Brain pericyte (primary cell): ENCODE measurements at regions not wholly inside any gene's neighbourhood (a gene's known extent, or its start where the extent isn't known, plus 50 kb on each side); places are given as distances from the start of the nearest gene placed in this dataset.
"Not testable (repeated sequence)": the region's sequence is repeated elsewhere in the genome, so short reads cannot be mapped to it uniquely, and the experiment has no call there.

Experiments used
- DNase-seq: peaks from one replicate; pipeline ENCODE4 v3.0.0-alpha.2; 2012; ENCODE audit warnings: low read depth, low spot score

DNA sequence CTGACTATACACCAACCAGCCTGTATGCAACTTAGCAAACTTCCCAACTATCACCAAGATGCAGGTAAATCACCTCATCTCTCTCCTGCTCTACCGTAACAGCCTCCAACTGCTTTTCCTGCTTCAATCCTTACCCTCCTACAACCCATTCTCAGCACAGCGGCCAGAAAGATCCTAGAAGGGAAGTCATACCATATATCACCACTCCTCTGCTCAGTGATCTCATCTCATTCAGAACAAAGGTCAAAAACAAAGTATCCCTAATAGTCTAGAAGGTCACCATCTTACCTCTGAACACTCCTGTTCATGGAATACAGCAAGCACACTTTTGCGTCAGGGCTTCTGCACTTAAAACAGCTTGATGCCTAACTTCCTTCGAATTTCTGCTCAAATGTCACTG, 62.2 kb upstream of the RNF38 start:
- no peak for DNase-seq

DNA sequence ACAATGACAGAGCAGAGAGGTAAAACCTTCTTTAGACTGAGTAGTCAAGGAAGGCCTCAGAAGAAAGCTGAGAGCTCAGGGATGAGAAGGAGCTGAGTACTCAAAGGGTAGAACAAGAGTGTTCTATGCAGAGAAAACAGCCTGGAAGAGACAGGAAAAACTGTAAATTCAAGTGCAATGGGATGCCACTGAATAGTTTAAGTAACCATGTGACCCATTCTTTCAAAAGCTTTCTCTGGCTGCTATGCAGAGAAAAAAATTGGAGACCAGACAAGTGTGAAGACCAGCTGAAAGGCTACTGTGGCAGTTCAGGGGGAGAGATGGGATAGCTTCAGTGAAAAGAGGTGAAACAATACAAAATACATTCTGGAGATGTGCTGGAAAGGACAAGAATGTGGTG, 61.3 kb upstream of the RNF38 start:
- DNase-seq: no peak

DNA sequence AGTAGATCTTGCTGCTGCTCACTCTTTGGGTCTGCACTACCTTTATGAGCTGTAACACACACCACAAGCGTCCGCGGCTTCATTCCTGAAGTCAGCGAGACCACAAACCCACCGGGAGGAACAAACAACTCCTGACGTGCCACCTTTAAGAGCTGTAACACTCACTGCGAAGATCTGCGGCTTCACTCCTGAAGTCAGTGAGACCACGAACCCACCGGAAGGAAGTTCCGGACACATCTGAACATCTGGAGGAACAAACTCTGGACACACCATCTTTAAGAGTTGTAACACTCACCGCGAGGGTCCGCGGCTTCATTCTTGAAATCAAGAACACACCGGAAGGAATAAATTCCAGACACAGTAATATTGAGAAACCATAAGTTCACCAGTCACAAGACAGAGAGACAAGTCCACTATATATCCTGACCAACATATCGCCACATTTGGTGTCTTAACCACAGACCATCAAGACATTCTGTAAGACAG, 58.4 kb upstream of the RNF38 start:
- DNase-seq: not testable (repeated sequence)

DNA sequence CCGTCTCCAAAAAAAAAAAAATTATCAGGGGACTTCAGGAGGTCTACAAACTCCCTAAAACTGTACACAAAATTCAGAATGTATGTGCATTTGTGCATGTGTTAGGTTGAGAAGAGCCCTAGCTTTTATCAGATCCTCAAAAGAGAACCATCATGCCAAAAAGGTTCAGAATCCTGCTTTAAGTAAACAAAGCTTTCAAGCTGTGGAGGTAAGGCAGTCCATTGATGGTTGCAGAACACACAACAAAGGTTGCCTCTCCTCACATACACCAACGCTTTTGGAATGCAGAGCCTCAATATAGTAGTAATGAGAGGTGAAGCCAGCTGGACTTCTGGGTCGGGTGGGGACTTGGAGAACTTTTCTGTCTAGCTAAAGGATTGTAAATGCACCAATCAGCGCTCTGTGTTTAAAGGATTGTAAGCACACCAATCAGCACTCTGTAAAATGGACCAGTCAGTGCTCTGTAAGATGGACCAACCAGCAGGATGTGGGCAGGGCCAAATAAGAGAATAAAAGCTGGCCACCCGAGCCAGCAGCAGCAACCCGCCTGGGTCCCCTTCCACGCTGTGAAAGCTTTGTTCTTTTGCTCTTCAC, 57.9 kb upstream of the RNF38 start:
- no peak for DNase-seq

DNA sequence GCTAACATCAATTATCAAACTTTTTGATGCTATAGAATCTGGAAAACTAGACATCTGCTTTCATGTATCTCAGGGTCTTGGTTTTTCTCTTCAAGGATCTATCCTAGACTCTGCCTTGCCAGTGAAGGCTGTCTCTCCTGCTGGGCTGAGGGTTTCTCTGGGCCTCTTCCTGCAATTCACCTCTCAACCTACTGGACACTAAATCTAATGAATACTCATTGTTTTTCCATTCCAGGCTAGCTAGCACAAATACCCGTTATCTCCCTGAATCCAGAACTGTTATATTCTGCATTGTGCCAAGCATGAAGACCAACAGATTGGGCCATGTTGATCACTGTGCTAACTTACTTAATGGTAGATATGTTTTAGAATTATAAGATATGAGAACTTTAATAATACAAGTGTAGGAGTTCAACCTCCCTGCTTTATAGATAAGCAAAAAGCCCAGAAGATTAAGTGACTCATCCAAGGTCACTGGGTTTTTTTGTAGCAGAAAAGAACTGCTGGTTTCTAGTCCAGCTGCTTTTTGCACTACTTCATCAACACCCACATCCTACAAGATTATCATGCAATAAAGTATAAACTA, 56.5 kb upstream of the RNF38 start:
- DNase-seq: no peak

DNA sequence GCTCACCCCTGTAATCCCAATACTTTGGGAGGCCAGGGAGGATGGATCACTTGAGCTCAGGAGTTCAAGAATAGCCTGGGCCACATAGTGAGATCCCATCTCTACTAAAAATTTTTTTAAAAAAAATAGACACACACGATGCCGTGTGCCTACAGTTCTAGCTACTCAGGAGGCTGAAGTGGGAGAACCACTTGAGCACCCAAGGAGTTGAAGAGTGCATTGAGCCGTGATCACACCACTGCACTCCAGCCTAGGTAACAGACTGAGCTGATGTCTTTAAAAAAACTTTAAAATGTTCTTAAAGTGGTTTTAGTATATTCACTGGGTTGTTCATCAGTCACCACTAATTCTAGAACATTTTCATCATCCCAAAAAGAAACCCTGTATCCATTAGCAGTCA, 51.9 kb upstream of the RNF38 start:
- DNase-seq: no peak

DNA sequence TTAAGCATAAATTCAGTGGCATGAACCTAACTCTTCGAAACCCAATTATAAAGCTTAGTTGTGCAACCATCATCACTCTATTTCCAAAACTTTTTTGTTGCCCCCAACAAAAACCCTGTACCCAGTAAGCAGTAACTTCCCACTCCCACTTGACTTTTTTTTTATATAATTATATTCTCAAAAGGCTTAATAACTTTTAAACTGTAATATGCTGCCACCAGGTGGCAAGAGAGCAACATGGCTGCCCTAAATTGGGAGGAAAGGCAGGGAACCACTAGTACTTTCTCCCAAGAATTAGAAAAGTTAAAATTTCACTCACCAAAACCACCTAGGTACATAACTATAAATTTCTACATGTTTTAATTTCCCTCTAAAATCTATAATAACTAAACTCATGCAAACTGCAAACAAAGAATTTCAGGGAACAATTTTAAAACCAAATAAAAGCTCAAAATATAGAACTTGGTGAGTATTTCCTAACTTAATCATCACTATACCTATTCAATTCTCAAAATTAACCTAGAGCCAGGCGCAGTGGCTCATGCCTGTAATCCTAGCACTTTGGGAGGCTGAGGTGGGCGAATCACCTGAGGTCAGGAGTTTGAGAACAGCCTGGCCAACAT, 50.2 kb upstream of the RNF38 start:
- DNase-seq: no peak
